GM18867 (cell line): ENCODE measurements at regions not wholly inside any gene's neighbourhood (a gene's known extent, or its start where the extent isn't known, plus 50 kb on each side); places are given as distances from the start of the nearest gene placed in this dataset.
A peak's percentile ranks its signal among the peaks of the same experiment; 100 is the strongest.

ENCODE experiments used
- ATAC-seq: cut with Tn5 transposase; IDR thresholded peaks from one replicate; pipeline ENCODE4 v1.9.1; 2021; ENCODE audit warnings: mild to moderate bottlenecking, moderate library complexity; ENCODE audit not compliant: unreplicated experiment

DNA sequence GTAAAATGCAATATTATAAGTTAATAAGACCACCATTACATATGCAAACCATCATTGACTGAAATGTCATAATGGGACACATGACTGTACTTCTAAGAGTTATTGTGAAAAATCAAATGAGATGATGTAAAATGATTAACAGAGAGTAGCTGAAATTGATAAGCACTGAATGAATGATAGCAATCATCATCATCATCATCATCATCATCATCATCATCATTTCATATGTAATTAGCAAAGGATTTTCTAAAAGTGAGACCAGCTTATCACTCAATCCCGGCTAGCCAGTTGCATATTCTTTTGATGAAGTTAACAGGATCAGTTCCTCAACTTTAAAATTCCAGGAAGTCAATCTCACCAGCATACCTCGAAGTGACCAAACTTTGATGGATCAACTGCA lies 650.3 kb upstream of the KLF4 start:
- ATAC-seq = no peak

DNA sequence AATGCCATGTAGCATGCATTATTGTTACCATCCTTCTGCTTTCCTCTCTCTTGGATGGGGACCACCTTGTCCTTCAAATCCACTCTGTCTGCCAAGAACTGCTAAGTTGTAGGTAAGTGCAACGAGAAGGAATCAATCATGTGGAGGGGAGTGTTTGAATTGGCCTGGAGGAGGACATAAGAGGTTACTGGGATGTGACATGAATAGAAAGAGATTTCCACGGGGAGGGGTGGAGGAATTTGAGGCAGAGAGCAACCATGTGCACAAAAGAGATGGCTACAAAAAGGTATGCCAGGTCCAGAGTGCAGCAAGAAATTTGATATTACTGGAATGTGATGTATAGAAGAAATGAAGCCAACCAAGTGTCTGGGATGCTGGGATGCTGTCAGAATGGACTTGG lies 648.9 kb upstream of the KLF4 start:
- ATAC-seq = no peak

- ATAC-seq = no peak
These were observed 647.1 kb upstream of the KLF4 start for GRCh38 chr9:108136656-108137055.

DNA sequence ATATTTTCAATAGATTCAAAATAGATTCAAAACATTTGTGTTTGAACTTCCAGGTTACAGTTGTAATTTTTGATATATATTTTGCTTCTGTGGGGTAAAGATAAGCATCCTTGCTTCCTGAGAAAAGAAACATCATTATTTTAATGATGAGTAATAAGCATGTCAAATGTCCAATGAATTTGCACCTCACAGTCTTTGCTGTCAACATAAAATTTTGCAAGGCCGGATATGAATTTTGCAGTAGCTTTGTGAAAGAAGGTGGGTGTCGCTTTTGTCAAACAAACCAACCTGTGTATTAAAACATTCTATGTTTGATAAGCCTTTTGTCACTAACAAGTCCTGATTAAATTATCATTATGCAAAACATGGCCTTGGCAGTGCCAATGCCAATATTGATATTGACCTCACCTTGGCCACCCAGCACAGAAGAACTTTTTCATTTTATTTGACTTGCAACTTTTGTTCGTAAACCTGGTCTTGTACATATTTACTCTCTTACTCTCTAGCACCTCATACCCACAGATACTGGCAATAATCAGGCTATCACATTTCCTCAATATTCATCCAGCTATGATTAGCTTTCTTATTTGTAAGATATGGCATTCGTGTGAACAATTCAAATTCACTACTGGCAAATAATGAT lies 645.0 kb upstream of the KLF4 start:
- ATAC-seq = no peak

- no peak for ATAC-seq
These were observed 644.1 kb upstream of the KLF4 start for GRCh38 chr9:108133680-108134079.

GRCh38 chr9:108133101-108133500 lies 643.5 kb upstream of the KLF4 start:
- no peak for ATAC-seq

DNA sequence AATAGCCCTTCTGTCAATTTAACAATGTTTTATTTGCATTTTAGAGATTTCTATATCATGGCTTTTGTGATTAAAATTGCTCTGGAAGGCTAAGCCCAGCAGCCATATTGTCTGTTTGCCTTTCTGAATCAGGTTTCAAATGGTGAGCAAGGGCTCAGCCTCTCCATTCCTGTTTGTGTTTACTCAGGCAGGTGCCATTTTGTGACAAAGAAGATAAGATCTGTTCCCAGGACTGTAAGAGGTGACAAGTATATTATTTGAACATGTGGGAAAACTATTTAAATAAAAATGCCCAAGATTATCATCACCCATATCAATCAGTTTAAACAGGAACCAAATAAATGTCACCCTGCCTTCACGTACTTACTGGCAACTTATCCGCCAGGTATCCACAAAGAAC lies 641.3 kb upstream of the KLF4 start:
- no peak for ATAC-seq

DNA sequence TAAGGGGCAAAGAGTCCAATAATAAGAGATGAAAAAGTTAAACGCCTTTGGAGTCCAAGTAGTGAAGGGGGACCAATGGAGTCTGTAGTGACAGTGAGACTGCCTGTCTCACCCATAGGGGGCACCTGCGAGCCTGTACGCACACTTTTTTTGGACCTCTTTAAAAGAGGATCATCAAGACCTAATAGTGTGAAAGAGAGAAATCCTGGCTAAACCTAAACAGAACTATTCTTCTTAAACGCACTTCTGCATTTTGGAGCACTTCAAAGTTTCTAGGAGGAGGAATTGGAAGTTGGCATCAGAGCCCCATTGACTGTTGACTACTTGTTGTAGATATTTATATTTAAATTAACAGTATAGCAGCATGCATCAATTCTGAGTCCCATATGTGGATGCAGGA lies 636.1 kb upstream of the KLF4 start:
- no peak for ATAC-seq

GRCh38 chr9:108119530-108120113 lies 630.1 kb upstream of the KLF4 start:
- no peak for ATAC-seq

DNA sequence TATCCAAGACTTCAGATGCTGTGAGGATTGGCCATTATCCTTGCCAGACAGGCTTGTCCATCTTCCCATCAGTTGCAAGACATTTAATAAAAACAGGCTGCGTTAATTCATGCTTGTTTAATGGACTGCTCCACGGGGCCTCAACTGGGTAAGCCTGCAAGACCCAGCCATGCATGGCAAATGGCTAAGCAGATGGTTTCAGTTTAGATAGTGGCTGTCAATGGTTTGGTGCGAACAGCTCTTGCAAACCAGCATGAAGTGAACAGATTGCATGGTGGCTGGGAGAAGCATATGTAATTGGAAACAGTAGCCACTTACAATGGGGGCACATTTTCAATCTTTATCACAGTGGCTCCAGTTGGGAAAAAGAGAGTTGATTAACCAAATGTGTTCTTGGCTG lies 628.2 kb upstream of the KLF4 start:
- peak; percentile 83 for ATAC-seq

DNA sequence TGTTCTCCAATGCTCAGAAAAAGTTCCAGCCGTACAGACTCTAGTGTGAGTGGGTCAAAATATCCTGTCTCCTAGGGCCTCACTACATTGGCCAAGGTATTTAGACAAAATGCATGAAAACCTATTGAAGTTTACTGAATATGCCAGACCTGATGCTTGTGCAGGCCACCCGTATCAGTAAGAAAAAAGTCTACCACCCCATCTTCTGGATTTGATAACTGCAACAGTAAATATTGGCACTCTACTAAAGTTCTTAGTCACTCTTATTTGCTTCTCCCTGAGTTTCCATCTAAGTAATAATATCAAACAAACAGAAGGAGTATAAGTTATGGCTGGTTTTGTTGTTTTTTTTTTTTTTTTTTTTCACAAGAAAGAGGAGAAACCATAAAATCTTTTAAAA lies 627.7 kb upstream of the KLF4 start:
- no peak for ATAC-seq

DNA sequence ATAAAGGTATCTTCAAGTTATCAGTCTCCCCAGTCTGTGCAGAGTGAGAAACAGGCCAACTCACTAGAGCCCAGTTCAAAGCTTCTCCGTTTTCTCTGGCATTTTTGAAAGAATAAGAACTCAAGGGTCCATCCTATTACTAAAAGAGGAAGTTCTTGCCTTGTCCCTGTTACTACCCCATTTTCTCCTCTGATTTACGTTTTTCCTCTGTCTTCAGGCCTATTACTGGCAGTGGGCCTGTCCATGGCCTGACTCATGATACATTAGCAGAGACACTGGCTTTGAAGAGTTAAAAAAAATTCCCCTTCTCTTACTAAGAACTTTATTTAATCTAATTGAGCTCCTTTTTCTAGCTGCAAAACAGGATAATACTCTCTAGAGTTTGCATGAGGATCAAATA lies 624.0 kb upstream of the KLF4 start:
- no peak for ATAC-seq

- no peak for ATAC-seq
These were observed 620.5 kb upstream of the KLF4 start for GRCh38 chr9:108109927-108110690.

GRCh38 chr9:108108852-108109448 lies 619.4 kb upstream of the KLF4 start:
- ATAC-seq = no peak

GRCh38 chr9:108108280-108108851 lies 618.8 kb upstream of the KLF4 start:
- ATAC-seq = no peak

- no peak for ATAC-seq
These were observed 616.3 kb upstream of the KLF4 start for GRCh38 chr9:108105885-108106284.

DNA sequence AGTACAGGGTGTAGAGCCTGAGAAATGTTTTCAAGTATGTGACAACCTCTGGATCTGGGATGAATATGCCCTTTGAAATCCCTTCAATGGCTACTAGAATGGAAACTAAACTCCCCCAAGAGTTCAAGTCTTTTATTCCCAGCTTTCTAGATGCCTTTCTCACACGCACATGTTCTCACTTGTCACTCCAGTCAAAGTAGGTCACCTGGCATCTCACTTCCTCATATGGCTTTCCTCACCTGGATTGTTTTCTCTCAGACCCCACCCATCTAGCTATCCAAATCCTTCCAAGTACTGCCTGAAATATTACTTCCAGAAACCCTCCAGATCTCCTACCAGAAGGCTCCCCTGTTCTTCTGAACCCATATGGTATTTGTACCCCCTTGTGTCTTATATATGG lies 615.4 kb upstream of the KLF4 start:
- no peak for ATAC-seq

- no peak for ATAC-seq
These were observed 613.6 kb upstream of the KLF4 start for GRCh38 chr9:108103046-108103693.

DNA sequence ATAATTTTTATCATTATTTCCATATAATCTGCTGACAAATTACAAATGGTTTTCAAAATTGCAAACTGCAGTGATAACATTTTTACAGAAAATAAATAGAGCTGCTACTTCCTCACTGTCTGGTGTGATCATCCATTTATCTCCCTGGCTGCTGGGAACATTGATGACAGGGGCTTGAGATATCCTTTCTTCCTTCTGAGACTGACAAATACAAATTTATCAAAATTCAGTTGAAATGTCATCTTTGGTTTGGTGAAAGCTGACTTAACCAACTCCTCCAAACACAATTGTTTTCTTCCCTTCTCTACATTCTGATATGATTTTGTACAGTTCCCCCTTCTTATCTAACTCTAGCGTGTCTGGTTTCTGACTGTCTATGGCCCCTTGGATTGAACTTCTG lies 611.8 kb upstream of the KLF4 start:
- ATAC-seq = no peak

GRCh38 chr9:108100571-108100970 lies 611.0 kb upstream of the KLF4 start:
- ATAC-seq = no peak

DNA sequence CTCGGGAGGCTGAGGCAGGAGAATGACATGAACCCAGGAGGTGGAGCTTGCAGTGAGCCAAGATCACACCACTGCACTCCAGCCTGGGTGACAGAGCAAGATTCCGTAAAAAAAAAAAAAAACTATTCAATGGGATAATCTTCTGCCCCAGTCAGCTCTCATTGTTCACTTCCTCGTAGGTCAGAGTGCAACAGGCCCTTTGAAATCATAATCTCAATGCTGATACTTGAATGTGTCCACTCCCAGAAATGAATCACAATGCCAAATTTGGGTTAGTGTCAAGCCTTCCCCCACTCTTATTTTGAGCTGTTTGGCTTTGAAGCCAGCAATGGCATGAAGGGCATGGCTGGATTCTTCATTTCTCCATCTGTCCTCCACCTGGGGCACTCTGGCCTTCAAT lies 610.3 kb upstream of the KLF4 start:
- ATAC-seq = no peak
